Omental fat pad (tissue), 3 donors: ENCODE measurements at regions not wholly inside any gene's neighbourhood (a gene's known extent, or its start where the extent isn't known, plus 50 kb on each side); places are given as distances from the start of the nearest gene placed in this dataset.

ENCODE experiments used
- ATAC-seq: fragments of 150-250 bp; one replicate; pipeline ENCODE4 v1.9.1; 2016; ENCODE audit warnings: mild to moderate bottlenecking, moderate library complexity; ENCODE audit not compliant: low FRiP score
- DNase-seq: peaks from one replicate; pipeline ENCODE4 v3.0.0-alpha.2; 2019; ENCODE audit warnings: low spot score
- CTCF ChIP-seq, 3 donors: fragments of 450-650 bp; IDR thresholded peaks; one replicate each; pipeline ENCODE4 v1.5.1; 2016 to 2017; ENCODE audit warnings: antibody characterized with exemption in 3 of 3, mild to moderate bottlenecking in 3 of 3, moderate library complexity in 2 of 3

DNA sequence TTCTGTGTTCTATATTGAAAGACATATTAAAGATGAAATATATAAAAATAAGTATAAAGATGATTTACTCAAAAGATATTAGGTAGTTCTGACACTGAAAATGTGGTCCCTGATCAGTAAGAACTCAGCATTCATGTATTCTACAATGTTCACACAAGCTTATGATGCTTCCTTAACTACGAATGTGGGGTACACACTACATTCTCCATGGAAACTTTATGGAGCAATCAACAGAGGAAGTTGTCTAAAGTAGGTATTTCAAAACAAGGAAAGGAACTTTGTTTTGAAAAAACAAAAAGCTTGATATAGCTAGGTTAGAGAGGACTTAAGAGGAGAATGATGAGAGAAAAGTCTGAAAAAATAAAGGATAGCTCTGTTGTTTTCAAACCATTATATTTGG, 119.7 kb upstream of the RGS18 start:
- DNase-seq (no peak), ATAC-seq (no peak)
- TF ChIP-seq CTCF (IDR thresholded peaks at IDR 0.05), result no peak

DNA sequence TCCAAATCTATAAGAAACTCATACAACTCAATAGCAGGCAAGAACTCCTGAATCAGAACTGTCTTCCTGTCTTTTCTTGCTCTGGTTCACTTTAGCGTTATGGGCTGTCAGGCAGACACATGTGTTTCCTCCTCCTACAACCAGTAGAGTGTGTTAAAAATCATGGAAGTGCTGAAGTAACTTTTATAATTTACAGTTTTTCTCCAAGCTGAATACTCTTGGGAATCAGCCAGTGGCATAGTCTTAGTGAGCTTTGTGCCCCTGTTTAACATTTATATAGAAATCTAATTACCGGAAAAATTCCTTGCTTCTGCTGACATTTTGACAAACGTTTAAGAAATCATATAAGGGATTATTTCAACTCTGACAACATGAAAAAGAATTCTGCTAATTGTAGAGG, 113.1 kb upstream of the RGS18 start:
- ATAC-seq, result no peak
- DNase-seq, result no peak

GRCh38 chr1:192053531-192053971, 104.7 kb upstream of the RGS18 start:
- DNase-seq (no peak), ATAC-seq (no peak)
- no peak for TF ChIP-seq CTCF (IDR thresholded peaks at IDR 0.05)

More for the DNA sequence above, 113.1 kb upstream of the RGS18 start:
- TF ChIP-seq CTCF (IDR thresholded peaks at IDR 0.05), result no peak

DNA sequence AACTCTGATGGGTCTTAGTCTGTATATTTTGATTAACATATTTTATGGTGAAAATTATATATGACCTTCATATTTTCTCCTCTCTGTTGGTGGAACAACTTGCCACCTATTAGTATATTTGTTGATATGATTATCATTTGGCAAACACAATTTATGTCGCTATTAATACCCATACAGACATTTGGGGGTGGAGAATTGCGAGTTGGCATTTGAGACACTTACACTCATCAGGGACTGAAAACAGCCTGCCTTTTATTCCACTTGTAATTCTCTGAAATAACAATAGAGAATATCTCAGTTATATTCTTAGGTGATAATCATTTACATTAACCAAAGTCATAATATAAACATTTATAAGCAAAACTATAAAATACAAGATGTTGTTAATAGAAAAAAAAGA, 100.5 kb upstream of the RGS18 start:
- ATAC-seq (no peak), DNase-seq (no peak)
- TF ChIP-seq CTCF (IDR thresholded peaks at IDR 0.05), result no peak

DNA sequence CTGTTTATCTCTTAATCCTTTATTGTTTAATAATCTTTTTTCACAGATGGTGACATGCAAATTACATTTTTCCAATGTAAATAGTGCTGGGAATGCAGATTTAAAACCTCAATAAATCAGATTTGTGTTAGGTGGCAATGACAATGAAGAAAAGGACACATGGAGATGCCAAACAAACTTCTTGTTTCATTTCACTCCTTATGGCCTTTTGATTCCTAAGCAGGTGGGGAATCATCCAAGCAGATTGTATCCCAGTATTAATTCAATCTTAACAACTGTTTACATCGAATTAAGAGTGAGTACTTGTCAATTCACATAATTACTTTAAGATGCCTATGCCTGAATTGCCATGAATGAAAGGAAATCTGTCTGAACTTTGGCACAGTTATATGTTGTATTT, 98.9 kb upstream of the RGS18 start:
- DNase-seq, result no peak
- ATAC-seq, result no peak

DNA sequence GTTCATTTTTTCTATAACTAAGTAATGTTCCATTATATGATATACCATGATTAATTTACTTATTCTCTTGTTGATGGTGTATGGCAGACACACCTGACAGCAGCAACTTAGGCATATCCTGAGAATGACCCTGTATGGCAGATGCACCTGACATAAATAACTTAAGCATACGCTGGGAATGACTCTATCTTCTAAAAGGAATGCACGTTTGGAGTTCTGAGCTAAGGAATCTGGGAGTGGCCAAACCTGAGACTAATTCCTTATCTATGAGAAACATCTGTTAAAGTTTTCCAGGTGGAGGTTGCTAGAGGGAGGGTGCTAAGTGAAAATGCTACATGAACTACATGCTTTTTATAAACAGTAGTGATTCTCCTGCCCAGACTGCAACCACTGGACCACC, 96.7 kb upstream of the RGS18 start:
- no peak for TF ChIP-seq CTCF (IDR thresholded peaks at IDR 0.05)
- DNase-seq, result no peak
- no peak for ATAC-seq

More for the DNA sequence above, 98.9 kb upstream of the RGS18 start:
- no peak for TF ChIP-seq CTCF (IDR thresholded peaks at IDR 0.05)

DNA sequence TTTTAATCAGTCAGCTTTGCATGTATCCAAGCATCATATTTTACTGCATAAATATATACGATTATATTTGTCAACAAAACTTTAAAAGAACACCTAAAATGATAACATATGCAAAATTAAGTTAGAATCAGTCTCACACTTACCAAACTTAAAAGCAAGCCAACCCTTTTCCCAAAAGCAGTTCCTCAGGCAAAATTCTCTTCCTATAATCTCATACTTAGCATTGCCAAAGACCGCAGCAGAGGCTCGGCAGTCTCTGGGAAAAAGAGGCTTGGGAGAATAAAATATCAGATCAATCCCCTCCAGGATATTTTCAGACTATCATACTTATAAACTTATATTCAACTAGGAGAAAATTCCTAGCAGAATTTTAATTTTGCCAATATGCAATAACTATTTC, 93.2 kb upstream of the RGS18 start:
- DNase-seq, result no peak
- no peak for TF ChIP-seq CTCF (IDR thresholded peaks at IDR 0.05)
- ATAC-seq, result no peak
